ENCODE measurements at regions not wholly inside any gene's neighbourhood (a gene's known extent, or its start where the extent isn't known, plus 50 kb on each side); places are given as distances from the start of the nearest gene placed in this dataset.
"Not testable (repeated sequence)": the region's sequence is repeated elsewhere in the genome, so short reads cannot be mapped to it uniquely, and the experiment has no call there.

GRCh38 chr15:87578776-87579175 is 677.8 kb downstream of the NTRK3 start:
- no peak for DNase-seq (ENCODE audit: low read depth)

GRCh38 chr15:87577336-87577735 is 679.2 kb downstream of the NTRK3 start:
- DNase-seq (ENCODE audit: low read depth): no peak

- no peak for DNase-seq (ENCODE audit: low read depth)
These were observed 679.9 kb downstream of the NTRK3 start for GRCh38 chr15:87576486-87577176.

GRCh38 chr15:87575896-87576473 is 680.6 kb downstream of the NTRK3 start:
- no peak for DNase-seq (ENCODE audit: low read depth)

GRCh38 chr15:87573534-87573933 is 683.0 kb downstream of the NTRK3 start:
- no peak for DNase-seq (ENCODE audit: low read depth)

GRCh38 chr15:87573039-87573438 is 683.5 kb downstream of the NTRK3 start:
- no peak for DNase-seq (ENCODE audit: low read depth)

- no peak for DNase-seq (ENCODE audit: low read depth)
These were observed 684.1 kb downstream of the NTRK3 start for GRCh38 chr15:87572381-87572910.

- no peak for DNase-seq (ENCODE audit: low read depth)
These were observed 686.3 kb downstream of the NTRK3 start for GRCh38 chr15:87570206-87570605.

- DNase-seq (ENCODE audit: low read depth): no peak
These were observed 687.0 kb downstream of the NTRK3 start for GRCh38 chr15:87569581-87569980.

- no peak for DNase-seq (ENCODE audit: low read depth)
These were observed 689.0 kb downstream of the NTRK3 start for GRCh38 chr15:87567406-87568030.

GRCh38 chr15:87566236-87566635 is 690.3 kb downstream of the NTRK3 start:
- no peak for DNase-seq (ENCODE audit: low read depth)

- DNase-seq (ENCODE audit: low read depth): no peak
These were observed 691.9 kb downstream of the NTRK3 start for GRCh38 chr15:87564681-87565080.

- no peak for DNase-seq (ENCODE audit: low read depth)
These were observed 692.7 kb downstream of the NTRK3 start for GRCh38 chr15:87563869-87564268.

- no peak for DNase-seq (ENCODE audit: low read depth)
These were observed 694.3 kb downstream of the NTRK3 start for GRCh38 chr15:87562203-87562602.

- no peak for DNase-seq (ENCODE audit: low read depth)
These were observed 694.9 kb downstream of the NTRK3 start for GRCh38 chr15:87561641-87562040.

GRCh38 chr15:87557881-87558280 is 698.7 kb downstream of the NTRK3 start:
- DNase-seq (ENCODE audit: low read depth): no peak

- DNase-seq (ENCODE audit: low read depth): no peak
These were observed 699.7 kb downstream of the NTRK3 start for GRCh38 chr15:87556886-87557285.

GRCh38 chr15:87549860-87550259 is 706.7 kb downstream of the NTRK3 start:
- DNase-seq (ENCODE audit: low read depth): no peak

GRCh38 chr15:87549296-87549695 is 707.2 kb downstream of the NTRK3 start:
- no peak for DNase-seq (ENCODE audit: low read depth)

- DNase-seq (ENCODE audit: low read depth): not testable (repeated sequence)
These were observed 707.9 kb downstream of the NTRK3 start for GRCh38 chr15:87548590-87548989.

GRCh38 chr15:87547470-87548181 is 708.9 kb downstream of the NTRK3 start:
- DNase-seq (ENCODE audit: low read depth): no peak

GRCh38 chr15:87538327-87538834 is 718.2 kb downstream of the NTRK3 start:
- DNase-seq (ENCODE audit: low read depth): no peak

Measured in GM04504 (cell line).